Left lung (tissue), 4 donors: ENCODE measurements at regions not wholly inside any gene's neighbourhood (a gene's known extent, or its start where the extent isn't known, plus 50 kb on each side); places are given as distances from the start of the nearest gene placed in this dataset.

Experiments used
- ATAC-seq: fragments of 200-7000 bp; cut with Tn5 transposase; one replicate; pipeline ENCODE4 v1.9.1; 2020; ENCODE audit warnings: moderate library complexity
- DNase-seq, 4 donors: peaks; one replicate each; pipeline ENCODE4 v3.0.0-alpha.2; 2013 to 2020
- H3K27ac ChIP-seq, 2 donors: fragments of 200-600 bp; sonication (generic) in 1 of 2; one replicate each; pipeline versions ENCODE4 v1.5.0 to v1.8.0; 2020 to 2021
- H3K27me3 ChIP-seq, 2 donors: fragments of 200-600 bp; sonication (generic) in 1 of 2; one replicate each; pipeline versions ENCODE4 v1.5.0 to v1.8.0; 2020 to 2021
- H3K36me3 ChIP-seq, 2 donors: fragments of 200-600 bp; sonication (generic) in 1 of 2; one replicate each; pipeline versions ENCODE4 v1.5.0 to v1.8.0; 2020 to 2021
- H3K4me1 ChIP-seq, 2 donors: fragments of 200-600 bp; one replicate each; pipeline ENCODE4 v1.8.0; 2021
- H3K4me3 ChIP-seq, 2 donors: fragments of 200-600 bp; sonication (generic) in 1 of 2; one replicate each; pipeline versions ENCODE4 v1.5.0 to v1.8.0; 2020 to 2021; ENCODE audit warnings: mild to moderate bottlenecking in 1 of 2
- H3K9me3 ChIP-seq, 2 donors: fragments of 200-600 bp; sonication (generic) in 1 of 2; one replicate each; pipeline versions ENCODE4 v1.5.0 to v1.8.0; 2020 to 2021
- CTCF ChIP-seq, 2 donors: fragments of 200-600 bp; sonication (generic) in 1 of 2; IDR thresholded peaks; one replicate each; pipeline versions ENCODE4 v1.5.0 to v1.8.0; 2021; ENCODE audit warnings: antibody characterized with exemption in 2 of 2
- intact Hi-C, 2 donors: fragments of 100-400 bp; cut with DNase I; formaldehyde crosslinking; loops; one replicate each; pipeline versions ENCODE4 v1.11.2 to v1.14.2; 2022
- donor health status: DM: no; HTN: yes; CAD: no.
- donor health status: DM: no; HTN: no; CAD: no.

GRCh38 chr2:155839436-155839835, 493.1 kb downstream of the NR4A2 start:
- Histone ChIP-seq H3K27ac (no peak overlapping the region), H3K36me3 (no peaks in the 10 kb centered on the region), H3K4me1 (no peaks in the 10 kb centered on the region), H3K27me3 (no peaks in the 10 kb centered on the region), H3K9me3 (no peaks in the 10 kb centered on the region), H3K4me3 (no peak overlapping the region)
- DNase-seq = no peak
- no peak for ATAC-seq
- intact Hi-C loops = no loop called here
- no peak for TF ChIP-seq CTCF (IDR thresholded peaks at IDR 0.05)

- intact Hi-C loops = no loop called here
- no peak for ATAC-seq
- H3K27ac ChIP-seq = no peak overlapping the region
- no peak overlapping the region for H3K4me3 ChIP-seq
- H3K4me1 ChIP-seq = no peaks in the 10 kb centered on the region
- no peak for DNase-seq
- no peak for TF ChIP-seq CTCF (IDR thresholded peaks at IDR 0.05)
- no peaks in the 10 kb centered on the region for H3K36me3 ChIP-seq
- H3K9me3 ChIP-seq = no peaks in the 10 kb centered on the region
- H3K27me3 ChIP-seq = no peaks in the 10 kb centered on the region
These were observed 496.1 kb downstream of the NR4A2 start for GRCh38 chr2:155836439-155836838.

DNA sequence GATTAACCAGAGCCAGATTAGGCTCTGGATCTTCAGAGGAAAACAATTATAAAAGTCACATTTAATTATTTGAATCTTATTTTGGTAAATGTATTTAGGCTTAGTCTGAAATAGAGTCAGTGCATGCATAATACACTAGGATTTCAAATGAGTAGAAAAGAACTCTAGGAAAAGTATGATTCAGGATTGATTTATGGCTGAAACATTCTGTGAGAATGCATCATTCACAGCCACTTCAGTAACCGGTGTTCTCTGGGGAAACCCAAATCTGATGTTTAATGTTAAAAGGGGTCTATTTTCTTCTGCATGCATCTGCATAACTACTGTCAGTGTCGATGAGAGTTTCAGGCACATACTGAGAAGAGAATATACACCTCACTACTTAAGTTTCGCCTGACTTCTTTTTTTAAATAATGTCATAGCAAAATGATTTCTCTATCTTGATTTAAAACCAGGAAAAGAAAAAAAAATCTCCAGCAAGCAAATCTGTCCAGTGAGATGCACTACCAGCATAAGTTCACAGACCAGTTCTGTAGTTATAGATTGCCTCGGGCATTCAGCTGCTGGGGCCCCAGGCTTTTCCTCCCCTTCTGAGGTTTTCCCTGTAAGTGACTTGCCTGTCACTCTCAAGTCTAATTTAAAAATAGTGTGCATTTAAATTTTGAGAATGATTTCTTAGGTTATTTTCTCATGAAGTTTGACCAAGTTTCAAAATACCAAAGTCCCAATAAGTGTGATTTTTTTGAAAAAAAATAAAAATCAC, 501.5 kb downstream of the NR4A2 start:
- intact Hi-C loops = no loop called here
- Histone ChIP-seq H3K27ac (no peak overlapping the region), H3K27me3 (no peaks in the 10 kb centered on the region)

GRCh38 chr2:155830351-155830750, 502.2 kb downstream of the NR4A2 start:
- intact Hi-C loops = no loop called here
- H3K27ac ChIP-seq = no peak overlapping the region
- DNase-seq = no peak
- no peaks in the 10 kb centered on the region for H3K4me1 ChIP-seq
- no peaks in the 10 kb centered on the region for H3K36me3 ChIP-seq
- no peak for TF ChIP-seq CTCF (IDR thresholded peaks at IDR 0.05)
- no peak overlapping the region for H3K4me3 ChIP-seq
- no peaks in the 10 kb centered on the region for H3K9me3 ChIP-seq
- H3K27me3 ChIP-seq = no peaks in the 10 kb centered on the region
- ATAC-seq = no peak

More for the DNA sequence above, 501.5 kb downstream of the NR4A2 start:
- no peaks in the 10 kb centered on the region for H3K4me1 ChIP-seq
- no peaks in the 10 kb centered on the region for H3K36me3 ChIP-seq
- ATAC-seq = no peak
- no peak for DNase-seq
- no peaks in the 10 kb centered on the region for H3K9me3 ChIP-seq
- TF ChIP-seq CTCF (IDR thresholded peaks at IDR 0.05) = no peak
- no peak overlapping the region for H3K4me3 ChIP-seq

DNA sequence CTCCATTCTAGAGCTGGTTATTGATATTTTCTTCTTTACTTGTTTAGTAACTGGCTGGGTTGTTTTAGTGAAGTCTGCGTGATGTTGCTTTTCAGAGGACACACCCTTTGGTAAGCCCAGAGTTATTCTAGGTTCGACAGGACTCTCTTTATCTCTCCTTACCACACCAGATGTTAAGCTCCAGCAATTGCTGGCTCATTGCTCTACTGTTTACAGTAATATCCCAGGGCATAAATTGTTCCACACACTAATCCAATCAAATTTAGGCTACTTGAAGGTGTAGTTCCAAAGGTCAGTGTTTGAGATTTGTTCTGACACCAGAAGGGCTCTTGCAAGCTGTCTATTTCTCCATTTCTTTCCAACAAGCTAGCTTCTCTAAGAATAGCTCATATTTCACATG, 506.6 kb downstream of the NR4A2 start:
- no peak for ATAC-seq
- no peaks in the 10 kb centered on the region for H3K36me3 ChIP-seq

More for the DNA sequence above, 506.6 kb downstream of the NR4A2 start:
- H3K27ac ChIP-seq = no peak overlapping the region
- no peaks in the 10 kb centered on the region for H3K9me3 ChIP-seq
- TF ChIP-seq CTCF (IDR thresholded peaks at IDR 0.05) = no peak
- intact Hi-C loops = no loop called here
- no peaks in the 10 kb centered on the region for H3K27me3 ChIP-seq
- H3K4me3 ChIP-seq = no peak overlapping the region
- no peak for DNase-seq
- no peaks in the 10 kb centered on the region for H3K4me1 ChIP-seq
